Loucy (cell line): ENCODE measurements at regions not wholly inside any gene's neighbourhood (a gene's known extent, or its start where the extent isn't known, plus 50 kb on each side); places are given as distances from the start of the nearest gene placed in this dataset.

ENCODE experiments used
- H2AFZ ChIP-seq: fragments of 200-600 bp; sonication (generic); 2 replicates; pipeline ENCODE4 v1.6.0; 2016; ENCODE audit warnings: antibody characterized with exemption, mild to moderate bottlenecking, low read length, moderate library complexity
- H3F3A ChIP-seq: fragments of 200-600 bp; 2 replicates; pipeline ENCODE4 v1.6.0; 2016; ENCODE audit warnings: antibody characterized with exemption, low read depth, mild to moderate bottlenecking
- H3K27me3 ChIP-seq: fragments of 200-600 bp; sonication (generic); 2 replicates; pipeline ENCODE4 v1.6.1; 2014; ENCODE audit warnings: low read length, mild to moderate bottlenecking; ENCODE audit not compliant: insufficient read depth, poor library complexity, severe bottlenecking
- H3K36me3 ChIP-seq: fragments of 200-600 bp; sonication (generic); 2 replicates; pipeline ENCODE4 v1.6.1; 2016; ENCODE audit warnings: low read length; ENCODE audit not compliant: insufficient read depth
- H3K4me1 ChIP-seq: fragments of 200-600 bp; sonication (generic); 2 replicates; pipeline ENCODE4 v1.5.1; 2014; ENCODE audit warnings: low read length, mild to moderate bottlenecking; ENCODE audit not compliant: insufficient read depth, poor library complexity, severe bottlenecking
- H3K4me2 ChIP-seq: fragments of 200-600 bp; sonication (generic); 2 replicates; pipeline ENCODE4 v1.6.0; 2014; ENCODE audit warnings: antibody characterized with exemption, low read length, low read depth, mild to moderate bottlenecking; ENCODE audit not compliant: poor library complexity, severe bottlenecking
- H3K4me3 ChIP-seq: fragments of 200-600 bp; sonication (generic); 2 replicates; pipeline ENCODE4 v1.5.1; 2014; ENCODE audit warnings: low read length, mild to moderate bottlenecking, mixed read lengths; ENCODE audit not compliant: poor library complexity, severe bottlenecking
- H3K79me2 ChIP-seq: fragments of 200-600 bp; sonication (generic); 2 replicates; pipeline ENCODE4 v1.6.1; 2014; ENCODE audit warnings: low read length; ENCODE audit not compliant: insufficient read depth
- H3K9ac ChIP-seq: fragments of 200-600 bp; sonication (generic); 2 replicates; pipeline ENCODE4 v1.6.0; 2014; ENCODE audit warnings: mild to moderate bottlenecking, low read depth, low read length, moderate library complexity; ENCODE audit not compliant: poor library complexity, severe bottlenecking
- H3K9me2 ChIP-seq: fragments of 200-600 bp; sonication (generic); replicated peaks from 2 replicates; pipeline ENCODE4 v1.6.1; 2016; ENCODE audit warnings: low read depth, low read length, mixed read lengths
- H3K9me3 ChIP-seq: fragments of 200-600 bp; sonication (generic); 2 replicates; pipeline ENCODE4 v1.6.1; 2014; ENCODE audit warnings: mild to moderate bottlenecking, antibody characterized with exemption, low read length, low read depth; ENCODE audit not compliant: insufficient read depth
- H4K20me1 ChIP-seq: fragments of 200-600 bp; sonication (generic); 2 replicates; pipeline ENCODE4 v1.6.0; 2014; ENCODE audit warnings: antibody characterized with exemption, low read length, mild to moderate bottlenecking; ENCODE audit not compliant: insufficient read depth, poor library complexity, severe bottlenecking
- CTCF ChIP-seq: fragments of 200-600 bp; sonication (generic); conservative IDR thresholded peaks from 2 replicates; pipeline ENCODE4 v1.5.1; 2014; ENCODE audit warnings: mild to moderate bottlenecking, antibody characterized with exemption, low read length
- EZH2phosphoT487 ChIP-seq: fragments of 200-600 bp; IDR thresholded peaks from 2 replicates; pipeline ENCODE4 v1.6.1; 2018; ENCODE audit warnings: antibody characterized with exemption, mild to moderate bottlenecking, moderate library complexity, borderline replicate concordance

GRCh38 chr18:70991577-70991976 is 702.7 kb downstream of the SOCS6 start:
- Histone ChIP-seq H3K36me3 (no peaks in the 10 kb centered on the region), H4K20me1 (no peaks in the 10 kb centered on the region), H3K4me3 (no peak overlapping the region), H3K27me3 (no peaks in the 10 kb centered on the region), H3K9me2 (no peaks in the 10 kb centered on the region), H3K4me1 (no peaks in the 10 kb centered on the region), H2AFZ (no peak overlapping the region), H3K9ac (no peak overlapping the region), H3F3A (no peaks in the 10 kb centered on the region), H3K9me3 (no peaks in the 10 kb centered on the region), H3K4me2 (no peak overlapping the region), H3K79me2 (no peaks in the 10 kb centered on the region)
- no peak for TF ChIP-seq CTCF
- no peak for TF ChIP-seq EZH2phosphoT487

- no peak for TF ChIP-seq EZH2phosphoT487
- no peak for TF ChIP-seq CTCF
- no peaks in the 10 kb centered on the region for H4K20me1 ChIP-seq
Measured at GRCh38 chr18:70985948-70986347, 697.1 kb downstream of the SOCS6 start.

GRCh38 chr18:70982292-70982691 is 693.4 kb downstream of the SOCS6 start:
- TF ChIP-seq CTCF, result no peak
- no peak for TF ChIP-seq EZH2phosphoT487
- Histone ChIP-seq H3K4me2 (no peak overlapping the region), H3K9me2 (no peaks in the 10 kb centered on the region), H3K4me1 (no peaks in the 10 kb centered on the region), H3K36me3 (no peaks in the 10 kb centered on the region), H3K9ac (no peak overlapping the region), H3K4me3 (no peak overlapping the region), H3K79me2 (no peaks in the 10 kb centered on the region), H2AFZ (no peak overlapping the region), H4K20me1 (no peaks in the 10 kb centered on the region), H3F3A (no peaks in the 10 kb centered on the region), H3K27me3 (no peaks in the 10 kb centered on the region), H3K9me3 (no peaks in the 10 kb centered on the region)

More at GRCh38 chr18:70985948-70986347, 697.1 kb downstream of the SOCS6 start:
- Histone ChIP-seq H3K4me1 (no peaks in the 10 kb centered on the region), H3K9me3 (no peaks in the 10 kb centered on the region), H3K9ac (no peak overlapping the region), H3K79me2 (no peaks in the 10 kb centered on the region), H3F3A (no peaks in the 10 kb centered on the region), H2AFZ (no peak overlapping the region), H3K4me2 (no peak overlapping the region), H3K4me3 (no peak overlapping the region), H3K36me3 (no peaks in the 10 kb centered on the region), H3K27me3 (no peaks in the 10 kb centered on the region), H3K9me2 (no peaks in the 10 kb centered on the region)
